GM12878 (cell line): ENCODE measurements at regions not wholly inside any gene's neighbourhood (a gene's known extent, or its start where the extent isn't known, plus 50 kb on each side); places are given as distances from the start of the nearest gene placed in this dataset.

Experiments
- ATAC-seq: fragments of 200-7000 bp; cut with Tn5 transposase; 3 replicates; pipeline ENCODE4 v1.9.1; 2020; ENCODE audit warnings: mild to moderate bottlenecking, moderate library complexity
- BruUV-seq: library from RNA; stranded (reverse); fragments of 400-500 nt; replicated peaks from 2 replicates; lab custom pipeline; 2021; lab: Mats Ljungman, UMichigan
- CTCF ChIA-PET: fragments of 300-600 bp; sonication (Branson Sonifier 250); formaldehyde crosslinking; extraction: SDS; loops from one replicate; lab custom pipeline; 2021; ENCODE audit warnings: inconsistent platforms; lab: Yijun Ruan, JAX
- POLR2A ChIA-PET: fragments of 350-600 bp; formaldehyde crosslinking; extraction: SDS; loops from one replicate; lab custom pipeline; 2021; ENCODE audit warnings: inconsistent platforms; lab: Charles Lee
- RAD21 ChIA-PET: fragments of 300-600 bp; sonication (Branson Sonifier 250); formaldehyde crosslinking; loops from one replicate; lab custom pipeline; 2023; ENCODE audit warnings: antibody characterized with exemption; ENCODE audit not compliant: unreplicated experiment; lab: Charles Lee
- SMC1A ChIA-PET: fragments of 300-600 bp; sonication (Branson Sonifier 250); formaldehyde crosslinking; loops from one replicate; lab custom pipeline; 2023; ENCODE audit not compliant: unreplicated experiment, uncharacterized antibody; lab: Charles Lee
- DNase-seq: peaks from one replicate; pipeline ENCODE4 v3.0.0-alpha.2; 2011; ENCODE audit warnings: low read depth, low spot score
- FAIRE-seq: peaks from 3 replicates; lab custom pipeline; 2011; peaks lifted over from hg19 to GRCh38; lab: Jason Lieb, UNC
- H2AFZ ChIP-seq: 2 replicates; pipeline ENCODE4 v1.6.0; 2011; ENCODE audit warnings: low read depth, low read length, control low read depth; ENCODE audit not compliant: control insufficient read depth
- H3K27ac ChIP-seq: 2 replicates; pipeline ENCODE4 v1.5.1; 2011; ENCODE audit warnings: control low read depth; ENCODE audit not compliant: control insufficient read depth, insufficient read depth
- H3K27me3 ChIP-seq, 2 experiments: replicated peaks in 1 of 2; 2 replicates each; pipeline versions ENCODE4 v1.6.0 to v1.6.1; 2011; ENCODE audit warnings: low read length in 1 of 2; ENCODE audit not compliant: control insufficient read depth in 2 of 2, insufficient read depth in 2 of 2
- H3K36me3 ChIP-seq, 2 experiments: 2 replicates each; pipeline ENCODE4 v1.5.1; 2011; ENCODE audit warnings: low read length in 1 of 2; ENCODE audit not compliant: control insufficient read depth in 2 of 2, insufficient read depth in 2 of 2
- H3K4me1 ChIP-seq: 2 replicates; pipeline ENCODE4 v1.6.1; 2011; ENCODE audit warnings: mild to moderate bottlenecking, low read length, moderate library complexity, mixed read lengths; ENCODE audit not compliant: control insufficient read depth, insufficient read depth
- H3K4me2 ChIP-seq: 2 replicates; pipeline ENCODE4 v1.6.0; 2011; ENCODE audit warnings: control low read depth; ENCODE audit not compliant: control insufficient read depth, insufficient read depth
- H3K4me3 ChIP-seq: fragments of 200-600 bp; sonication (generic); 2 replicates; pipeline ENCODE4 v1.5.1; 2016
- H3K79me2 ChIP-seq: 2 replicates; pipeline ENCODE4 v1.6.0; 2011; ENCODE audit warnings: low read length; ENCODE audit not compliant: control insufficient read depth, insufficient read depth
- H3K9ac ChIP-seq: 2 replicates; pipeline ENCODE4 v1.8.0; 2011; ENCODE audit warnings: low read length, control low read depth, mixed read lengths; ENCODE audit not compliant: control insufficient read depth, insufficient read depth
- H3K9me3 ChIP-seq: replicated peaks from 3 replicates; pipeline ENCODE4 v1.5.1; 2011; ENCODE audit warnings: mild to moderate bottlenecking, low read length; ENCODE audit not compliant: control insufficient read depth, insufficient read depth
- H4K20me1 ChIP-seq: 2 replicates; pipeline ENCODE4 v1.6.0; 2011; ENCODE audit not compliant: control insufficient read depth, insufficient read depth
- ASH2L ChIP-seq: fragments of 300-600, 200-600 bp; sonication (generic); IDR thresholded peaks from 2 replicates; pipeline ENCODE4 v1.6.1; 2017; ENCODE audit warnings: low read depth, mild to moderate bottlenecking, borderline replicate concordance
- CREM ChIP-seq: IDR thresholded peaks from 2 replicates; pipeline ENCODE4 v1.6.1; 2014; ENCODE audit warnings: antibody characterized with exemption, low read depth
- EZH2 ChIP-seq: IDR thresholded peaks from 2 replicates; pipeline ENCODE4 v1.6.1; 2012; ENCODE audit warnings: low read depth, mild to moderate bottlenecking, control low read depth, inconsistent platforms, low read length, borderline replicate concordance; ENCODE audit not compliant: control insufficient read depth
- HCFC1 ChIP-seq: fragments of 150-350 bp; IDR thresholded peaks from 2 replicates; pipeline ENCODE4 v1.6.1; 2014; ENCODE audit warnings: low read length
- KAT2A ChIP-seq: conservative IDR thresholded peaks from 2 replicates; pipeline ENCODE4 v1.6.1; 2011; ENCODE audit warnings: low read depth, low read length; ENCODE audit not compliant: control insufficient read depth
- LARP7 ChIP-seq: fragments of 450-650 bp; IDR thresholded peaks from 2 replicates; pipeline ENCODE4 v1.6.1; 2017; ENCODE audit warnings: mild to moderate bottlenecking
- MTA2 ChIP-seq: fragments of 450-650 bp; IDR thresholded peaks from 2 replicates; pipeline ENCODE4 v1.6.1; 2016; ENCODE audit warnings: low read depth, mild to moderate bottlenecking, moderate library complexity
- MYC ChIP-seq: IDR thresholded peaks from 2 replicates; pipeline ENCODE4 v1.6.1; 2011; ENCODE audit warnings: mild to moderate bottlenecking, low read length, moderate library complexity, inconsistent platforms; ENCODE audit not compliant: insufficient read depth, insufficient replicate concordance, insufficient read length, severe bottlenecking
- NFYB ChIP-seq: IDR thresholded peaks from 2 replicates; pipeline ENCODE4 v1.6.1; 2011; ENCODE audit warnings: low read depth, mild to moderate bottlenecking, low read length, improper control_type of control experiment, moderate library complexity; ENCODE audit not compliant: insufficient read depth
- RFX5 ChIP-seq: IDR thresholded peaks from 2 replicates; pipeline ENCODE4 v1.6.1; 2011; ENCODE audit warnings: low read depth, low read length, improper control_type of control experiment
- STAT1 ChIP-seq: fragments of 450-650 bp; conservative IDR thresholded peaks from 2 replicates; pipeline ENCODE4 v1.6.1; 2014; ENCODE audit warnings: antibody characterized with exemption, mild to moderate bottlenecking
- TCF7 ChIP-seq: IDR thresholded peaks from 2 replicates; pipeline ENCODE4 v1.6.1; 2014; ENCODE audit warnings: antibody characterized with exemption, borderline replicate concordance
- ZZZ3 ChIP-seq: IDR thresholded peaks from 2 replicates; pipeline ENCODE4 v1.6.1; 2011; ENCODE audit warnings: low read depth; ENCODE audit not compliant: control insufficient read depth, insufficient read length
- WGBS: methylation state at CpG from one replicate; pipeline ENCODE4 v1.1.6; 2016; ENCODE audit warnings: low lambda C conversion rate; ENCODE audit not compliant: insufficient replicate concordance, insufficient coverage; ENCODE audit errors: missing lambda C conversion rate; 5-methylcytosine and 5-hydroxymethylcytosine counted together
- in situ Hi-C: fragments of 300-500 bp; cut with MboI; formaldehyde crosslinking; loops from 9 replicates; pipeline ENCODE4 v1.14.3; 2018; ENCODE audit warnings: mixed read lengths
- intact Hi-C: fragments of 100-400 bp; cut with micrococcal nuclease; formaldehyde crosslinking; loops from one replicate; pipeline ENCODE4 v1.14.2; 2022; ENCODE audit not compliant: unreplicated experiment
- TF ChIP-seq, protein P1 (sequence below): IDR thresholded peaks from 2 replicates; pipeline ENCODE4 v1.6.1; 2012; ENCODE audit warnings: low read depth, low read length, improper control_type of control experiment
- TF ChIP-seq, protein P2 (sequence below): IDR thresholded peaks from 2 replicates; pipeline ENCODE4 v1.6.1; 2011; ENCODE audit warnings: low read depth, mild to moderate bottlenecking, low read length, moderate library complexity, borderline replicate concordance; ENCODE audit errors: extremely low read depth
- TF ChIP-seq, protein P3 (sequence below): fragments of 450-650 bp; IDR thresholded peaks from 2 replicates; pipeline ENCODE4 v1.6.1; 2017; ENCODE audit warnings: mild to moderate bottlenecking

DNA sequence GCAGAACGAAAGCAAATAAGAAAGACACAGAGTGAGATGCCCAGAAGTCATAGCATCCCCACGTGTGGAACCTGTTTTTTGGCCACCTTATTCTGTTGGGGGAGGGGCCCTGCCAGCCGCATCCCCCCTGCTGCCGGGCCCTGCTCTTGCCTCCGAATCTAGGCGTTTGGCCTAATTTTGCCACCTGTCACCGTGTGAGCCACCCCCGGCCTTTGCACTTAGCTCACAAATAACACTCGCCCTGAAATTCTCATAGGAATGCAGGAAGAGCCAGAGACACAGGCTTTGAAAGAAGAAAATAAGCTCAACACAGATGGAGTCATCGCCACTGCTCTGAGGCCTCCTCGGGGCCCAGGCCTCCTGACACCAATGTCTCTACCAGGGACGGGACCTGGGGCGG, 522.6 kb upstream of the SALL3 start:
- RAD21 ChIA-PET = no interaction called here
- no peaks in the 10 kb centered on the region; a peak in 1 of 4 replicates for H3K36me3 ChIP-seq
- intact Hi-C loops = loop anchor here (10.0 kb wide), 1 partner anchor 58 kb away; no protein-coding TSS in a partner anchor
- no peaks in the 10 kb centered on the region for H3K27me3 ChIP-seq
- no TSS peak for BruUV-seq
- H4K20me1 ChIP-seq = no peaks in the 10 kb centered on the region
- in situ Hi-C loops = no loop called here
- no peaks in the 10 kb centered on the region for H3K79me2 ChIP-seq
- SMC1A ChIA-PET = no interaction called here
- FAIRE-seq (no peak), DNase-seq (no peak), ATAC-seq (no peak)
- POLR2A ChIA-PET = no interaction called here
- no peak overlapping the region for H3K27ac ChIP-seq
- H2AFZ ChIP-seq = no peak overlapping the region
- no peaks in the 10 kb centered on the region for H3K9me3 ChIP-seq
- no peak overlapping the region for H3K4me2 ChIP-seq
- 23% methylated on average over 13 of the region's 13 CpGs for WGBS
- H3K4me3 ChIP-seq = no peak overlapping the region
- no peak overlapping the region for H3K9ac ChIP-seq
- H3K4me1 ChIP-seq = no peaks in the 10 kb centered on the region
- CTCF ChIA-PET = no interaction called here
- TF ChIP-seq, protein P1, sequence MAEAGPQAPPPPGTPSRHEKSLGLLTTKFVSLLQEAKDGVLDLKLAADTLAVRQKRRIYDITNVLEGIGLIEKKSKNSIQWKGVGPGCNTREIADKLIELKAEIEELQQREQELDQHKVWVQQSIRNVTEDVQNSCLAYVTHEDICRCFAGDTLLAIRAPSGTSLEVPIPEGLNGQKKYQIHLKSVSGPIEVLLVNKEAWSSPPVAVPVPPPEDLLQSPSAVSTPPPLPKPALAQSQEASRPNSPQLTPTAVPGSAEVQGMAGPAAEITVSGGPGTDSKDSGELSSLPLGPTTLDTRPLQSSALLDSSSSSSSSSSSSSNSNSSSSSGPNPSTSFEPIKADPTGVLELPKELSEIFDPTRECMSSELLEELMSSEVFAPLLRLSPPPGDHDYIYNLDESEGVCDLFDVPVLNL = no peak
- no peak for TF ChIP-seq LARP7
- no peak for TF ChIP-seq KAT2A
- no peak for TF ChIP-seq EZH2
- no peak for TF ChIP-seq HCFC1
- TF ChIP-seq ZZZ3 = no peak
- no peak for TF ChIP-seq NFYB
- TF ChIP-seq RFX5 = no peak
- TF ChIP-seq, protein P2, sequence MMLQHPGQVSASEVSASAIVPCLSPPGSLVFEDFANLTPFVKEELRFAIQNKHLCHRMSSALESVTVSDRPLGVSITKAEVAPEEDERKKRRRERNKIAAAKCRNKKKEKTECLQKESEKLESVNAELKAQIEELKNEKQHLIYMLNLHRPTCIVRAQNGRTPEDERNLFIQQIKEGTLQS = no peak
- TF ChIP-seq TCF7 = no peak
- TF ChIP-seq CREM = no peak
- no peak for TF ChIP-seq MYC
- no peak for TF ChIP-seq ASH2L
- no peak for TF ChIP-seq MTA2
- TF ChIP-seq, protein P3, sequence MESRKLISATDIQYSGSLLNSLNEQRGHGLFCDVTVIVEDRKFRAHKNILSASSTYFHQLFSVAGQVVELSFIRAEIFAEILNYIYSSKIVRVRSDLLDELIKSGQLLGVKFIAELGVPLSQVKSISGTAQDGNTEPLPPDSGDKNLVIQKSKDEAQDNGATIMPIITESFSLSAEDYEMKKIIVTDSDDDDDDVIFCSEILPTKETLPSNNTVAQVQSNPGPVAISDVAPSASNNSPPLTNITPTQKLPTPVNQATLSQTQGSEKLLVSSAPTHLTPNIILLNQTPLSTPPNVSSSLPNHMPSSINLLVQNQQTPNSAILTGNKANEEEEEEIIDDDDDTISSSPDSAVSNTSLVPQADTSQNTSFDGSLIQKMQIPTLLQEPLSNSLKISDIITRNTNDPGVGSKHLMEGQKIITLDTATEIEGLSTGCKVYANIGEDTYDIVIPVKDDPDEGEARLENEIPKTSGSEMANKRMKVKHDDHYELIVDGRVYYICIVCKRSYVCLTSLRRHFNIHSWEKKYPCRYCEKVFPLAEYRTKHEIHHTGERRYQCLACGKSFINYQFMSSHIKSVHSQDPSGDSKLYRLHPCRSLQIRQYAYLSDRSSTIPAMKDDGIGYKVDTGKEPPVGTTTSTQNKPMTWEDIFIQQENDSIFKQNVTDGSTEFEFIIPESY = no peak
- no peak for TF ChIP-seq STAT1
